ENCODE measurements at regions not wholly inside any gene's neighbourhood (a gene's known extent, or its start where the extent isn't known, plus 50 kb on each side); places are given as distances from the start of the nearest gene placed in this dataset.
"Not testable (repeated sequence)": the region's sequence is repeated elsewhere in the genome, so short reads cannot be mapped to it uniquely, and the experiment has no call there.

DNA sequence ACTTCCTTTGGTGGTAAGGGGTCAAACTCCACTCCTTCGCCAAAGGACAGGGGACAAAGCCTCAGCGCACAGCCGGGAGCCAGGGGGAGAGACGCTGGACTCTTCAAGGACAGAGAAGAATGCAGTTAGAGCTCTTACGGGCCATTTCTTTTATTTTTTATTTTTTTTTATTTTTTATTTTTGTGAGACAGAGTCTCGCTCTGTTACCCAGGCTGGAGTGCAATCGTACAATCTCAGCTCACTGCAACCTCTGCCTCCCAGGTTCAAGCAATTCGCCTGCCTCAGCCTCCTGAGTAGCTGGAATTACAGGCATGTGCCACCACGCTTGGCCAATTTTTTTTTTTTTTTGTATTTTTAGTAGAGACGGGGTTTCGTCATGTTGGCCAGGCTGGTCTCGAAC is 93.2 kb upstream of the RPH3AL start, which contains the start of gene RFLNB:
Gene RFLNB, minus strand, starts transcription at position 101 of the 400 bp plus-strand sequence.
- DNase-seq (ENCODE audit: low spot score), result not testable (repeated sequence)

DNA sequence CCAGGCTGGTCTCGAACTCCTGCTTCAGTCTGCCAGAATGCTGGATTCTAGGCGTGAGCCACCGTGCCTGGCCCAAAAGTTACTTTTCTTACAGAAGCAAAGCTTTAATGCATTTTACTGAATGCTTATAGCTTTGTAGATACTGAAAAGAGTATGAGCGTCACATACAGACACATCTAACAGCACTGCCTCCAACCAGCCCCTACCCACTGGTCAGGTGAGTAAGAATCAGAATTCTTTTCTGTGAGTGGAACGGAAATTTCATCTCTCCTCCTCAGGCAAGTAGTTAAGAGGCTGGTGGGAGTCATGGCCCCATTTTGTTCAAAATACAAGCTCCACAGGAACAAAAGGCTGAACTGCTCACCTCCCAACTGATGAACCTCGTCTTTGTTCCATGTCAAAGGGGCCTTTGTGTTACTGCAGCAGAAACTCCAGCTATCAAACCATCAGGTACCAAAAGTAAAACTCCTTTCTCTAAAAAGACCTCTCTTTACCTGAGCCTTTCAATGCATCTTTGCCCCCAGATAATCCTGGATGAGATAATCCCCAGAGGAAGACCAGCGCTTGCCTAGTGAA is 92.4 kb upstream of the RPH3AL start:
- DNase-seq (ENCODE audit: low spot score), result no peak

DNA sequence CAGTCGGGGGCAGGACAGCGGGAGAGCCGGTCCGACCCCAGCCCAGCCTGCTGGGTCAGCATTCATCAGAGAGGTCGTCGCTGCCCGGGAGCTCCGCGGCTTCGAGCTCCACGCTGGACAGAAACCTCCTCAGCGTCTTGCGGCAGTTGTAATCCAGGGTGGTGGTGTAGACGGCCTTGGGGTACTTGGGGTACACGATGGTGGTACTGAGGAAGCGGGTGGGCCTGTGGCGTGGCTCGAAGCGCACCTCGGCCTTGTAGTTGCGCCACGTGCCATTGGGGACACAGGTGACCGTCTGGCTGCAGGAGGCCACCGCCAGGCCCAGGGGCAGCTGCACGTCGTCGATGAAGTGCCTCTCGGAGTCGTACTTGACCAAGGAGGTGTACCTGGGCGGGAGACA is 90.5 kb upstream of the RPH3AL start:
- DNase-seq (ENCODE audit: low spot score), result no peak

DNA sequence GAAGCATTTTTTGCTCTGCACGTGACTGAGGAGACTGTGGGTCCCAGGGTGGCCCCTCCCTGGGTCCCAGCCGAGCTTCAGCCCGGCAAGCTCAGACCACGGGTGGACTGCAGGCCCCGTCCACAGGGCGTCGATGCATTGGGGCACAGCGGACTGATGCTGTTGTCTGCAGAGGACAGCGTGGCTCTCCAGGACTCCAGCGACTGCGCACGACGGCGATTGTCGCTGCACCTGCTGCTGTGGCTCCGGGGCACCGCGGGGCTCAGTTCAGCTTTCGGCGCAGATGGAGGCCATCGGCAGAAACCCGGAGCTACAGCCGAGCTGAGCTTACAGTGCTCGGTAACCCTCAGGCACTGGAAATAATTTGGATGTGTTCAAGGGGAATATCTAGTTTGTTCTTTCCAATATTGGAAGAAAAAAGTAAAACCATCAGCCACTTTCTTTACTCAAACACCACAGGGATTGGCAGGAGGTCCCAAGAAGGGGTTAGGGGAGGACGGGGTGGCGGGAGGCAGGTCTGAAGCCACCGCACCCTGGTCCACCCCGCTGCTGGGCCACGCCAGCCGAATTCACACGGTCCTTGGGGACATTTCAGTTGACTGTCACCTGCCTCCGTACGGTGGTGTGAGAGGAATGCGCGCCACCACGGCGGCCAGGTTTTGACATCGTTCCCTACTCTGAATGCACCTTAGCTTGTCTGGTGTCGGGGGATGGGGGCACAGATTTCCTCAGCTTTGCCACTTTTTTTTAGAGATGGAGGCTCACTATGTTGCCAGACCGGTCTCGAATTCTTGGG is 88.7 kb upstream of the RPH3AL start:
- DNase-seq (ENCODE audit: low spot score), result no peak

DNA sequence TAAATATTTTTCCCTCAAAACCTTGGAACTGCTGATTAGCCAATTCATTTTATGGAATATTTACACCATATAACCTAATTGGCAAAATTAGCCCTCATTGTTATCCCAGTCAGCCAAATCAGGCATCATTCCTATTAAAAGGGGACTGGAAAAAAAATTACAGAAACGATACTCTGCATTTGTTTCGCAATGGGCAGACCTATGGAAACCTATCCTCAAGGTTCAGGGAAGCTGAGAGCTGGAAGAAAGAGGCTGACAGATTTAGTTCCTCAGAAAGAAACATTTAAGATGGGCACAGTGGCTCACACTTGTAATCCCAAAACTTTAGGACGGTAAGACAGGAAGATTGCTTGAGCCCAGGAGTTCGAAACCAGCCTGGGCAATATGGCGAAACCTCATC is 85.6 kb upstream of the RPH3AL start:
- DNase-seq (ENCODE audit: low spot score), result no peak

DNA sequence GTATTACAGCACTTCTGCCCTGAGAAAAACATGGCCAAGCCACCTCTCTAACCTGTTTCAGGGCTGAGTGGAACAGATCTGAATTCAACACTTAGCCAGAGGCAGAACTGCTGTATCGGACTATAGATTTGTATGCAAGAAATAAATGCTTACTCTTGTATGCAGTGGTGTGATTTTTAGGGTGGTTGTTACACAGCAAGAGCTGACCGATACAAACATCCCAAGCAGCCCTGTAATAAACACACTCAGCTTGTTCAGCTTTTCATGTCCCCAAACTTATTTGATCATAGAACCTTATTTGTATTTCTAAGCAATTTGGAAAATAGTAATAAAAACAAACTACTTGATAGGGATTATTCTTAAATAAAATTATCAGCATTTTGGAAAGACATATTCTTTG is 84.9 kb upstream of the RPH3AL start:
- no peak for DNase-seq (ENCODE audit: low spot score)

DNA sequence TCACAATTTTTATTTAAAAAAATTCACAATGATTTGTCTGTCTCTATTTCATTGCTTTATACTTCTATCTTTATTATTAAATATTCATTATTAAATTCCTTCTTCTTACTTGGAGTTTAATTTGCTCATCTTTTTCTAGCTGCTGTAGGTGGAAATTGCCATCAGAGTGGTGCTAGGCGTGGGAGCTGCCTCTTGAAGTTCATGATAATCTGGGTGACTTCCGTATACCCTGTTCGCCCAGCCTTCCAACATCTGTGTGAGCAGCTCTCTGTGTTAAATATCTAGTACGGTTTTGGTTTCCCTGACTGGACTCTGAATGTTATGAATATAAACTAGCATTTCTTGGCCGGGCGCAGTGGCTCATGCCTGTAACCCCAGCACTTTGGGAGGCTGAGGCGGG is 84.0 kb upstream of the RPH3AL start:
- DNase-seq (ENCODE audit: low spot score), result no peak

DNA sequence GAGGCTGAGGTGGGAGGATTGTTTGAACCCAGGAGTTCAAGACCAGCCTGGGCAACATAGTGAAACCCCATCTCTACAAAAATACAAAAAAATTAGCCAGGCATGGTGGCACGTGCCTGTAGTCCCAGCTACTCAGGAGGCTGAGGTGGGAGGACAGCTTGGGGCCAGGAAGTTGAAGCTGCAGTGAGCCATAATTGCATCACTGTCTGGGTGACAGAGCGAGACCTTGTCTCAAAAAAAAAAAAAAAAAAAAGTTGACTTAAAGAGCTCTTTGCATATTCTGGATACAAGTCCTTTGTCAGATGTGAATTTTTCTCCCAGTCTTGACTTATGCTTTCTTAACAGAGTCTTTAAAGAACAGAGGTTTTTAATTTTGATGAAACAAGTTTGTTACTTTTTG is 79.9 kb upstream of the RPH3AL start:
- DNase-seq (ENCODE audit: low spot score), result not testable (repeated sequence)

DNA sequence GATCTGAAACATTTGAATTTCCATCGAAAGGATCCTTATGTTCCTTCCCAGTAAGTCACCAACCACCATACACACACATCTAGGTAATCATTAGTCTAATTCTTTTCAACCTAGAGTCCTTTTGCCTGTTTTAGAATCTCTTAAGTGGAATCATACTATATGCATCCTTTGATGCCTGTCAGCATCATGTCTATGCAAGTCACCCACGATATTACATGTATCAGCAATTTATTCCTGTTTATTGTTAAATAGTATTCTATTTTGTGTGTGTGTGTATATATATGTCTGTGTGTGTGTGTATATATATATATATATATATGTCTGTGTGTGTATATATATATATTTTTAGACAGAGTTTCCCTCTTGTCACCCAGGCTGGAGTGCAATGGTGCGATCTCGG is 78.9 kb upstream of the RPH3AL start:
- DNase-seq (ENCODE audit: low spot score), result no peak

DNA sequence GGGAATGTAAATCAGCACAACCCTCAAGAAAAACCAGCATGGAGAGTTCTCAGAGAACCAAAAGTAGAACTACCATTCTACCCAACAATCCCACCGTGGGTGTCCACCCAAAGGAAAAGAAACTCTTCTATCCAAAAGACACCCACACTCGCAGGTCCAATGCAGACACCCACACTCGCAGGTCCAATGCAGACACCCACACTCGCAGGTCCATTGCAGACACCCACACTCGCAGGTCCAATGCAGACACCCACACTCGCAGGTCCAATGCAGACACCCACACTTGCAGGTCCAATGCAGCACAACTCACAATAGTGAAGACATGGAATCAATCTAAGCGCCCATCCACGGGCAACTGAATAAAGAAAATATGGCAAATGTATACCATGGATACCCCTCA is 77.0 kb upstream of the RPH3AL start:
- no peak for DNase-seq (ENCODE audit: low spot score)

DNA sequence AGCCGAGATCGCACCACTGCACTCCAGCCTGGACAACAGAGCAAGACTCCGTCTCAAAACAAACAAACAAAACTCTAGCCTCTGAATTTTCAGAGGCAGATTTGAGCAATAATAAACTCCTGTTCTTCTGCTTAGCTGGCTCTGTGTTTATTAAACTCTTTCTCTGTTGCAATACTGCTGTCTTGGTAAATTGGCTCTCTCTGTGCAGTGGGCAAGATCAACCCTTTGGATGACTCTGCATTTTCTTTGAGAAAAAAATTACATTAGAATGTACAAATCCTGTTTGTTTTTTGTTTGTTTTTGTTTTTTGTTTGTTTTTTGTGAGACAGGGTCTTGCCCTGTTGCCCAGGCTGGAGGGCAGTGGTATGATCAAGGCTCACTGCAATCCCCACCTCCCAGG is 75.8 kb upstream of the RPH3AL start:
- no peak for DNase-seq (ENCODE audit: low spot score)

DNA sequence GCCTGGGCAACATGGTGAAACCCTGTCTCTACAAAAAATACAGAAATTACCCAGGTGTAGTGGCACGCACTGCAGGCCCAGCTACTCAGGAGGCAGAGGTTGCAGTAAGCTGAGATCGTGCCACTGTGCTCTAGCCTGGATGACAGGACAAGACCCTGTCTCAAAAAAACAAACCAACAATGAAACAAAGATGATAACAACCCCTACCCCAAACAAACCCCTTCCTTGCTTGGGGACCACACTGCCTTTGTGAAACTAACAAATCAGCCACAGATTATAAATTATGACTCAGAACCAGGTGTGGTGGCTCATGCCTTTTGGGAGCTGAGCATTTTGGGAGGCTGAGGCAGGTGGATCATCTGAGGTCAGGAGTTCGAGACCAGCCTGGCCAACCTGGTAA is 75.3 kb upstream of the RPH3AL start:
- no peak for DNase-seq (ENCODE audit: low spot score)

DNA sequence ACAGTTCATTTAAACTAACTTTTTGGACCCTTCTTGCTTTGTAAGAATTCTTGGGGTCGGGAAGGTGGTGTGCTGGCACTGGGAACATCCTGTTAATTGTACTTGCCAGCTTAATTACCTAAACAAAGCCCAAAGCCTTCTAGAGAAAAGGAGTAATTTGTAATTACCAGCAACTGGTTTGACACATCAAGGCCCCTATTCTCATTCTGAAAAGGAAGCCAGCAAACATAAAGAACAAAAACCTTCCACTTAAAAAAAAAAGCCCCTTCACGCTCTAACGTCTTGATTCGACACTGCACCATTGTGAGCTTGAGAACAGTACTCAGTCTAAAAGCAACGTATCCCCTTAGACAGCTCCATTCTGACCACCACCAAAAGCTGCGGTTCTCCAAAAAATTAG is 74.7 kb upstream of the RPH3AL start:
- no peak for DNase-seq (ENCODE audit: low spot score)

DNA sequence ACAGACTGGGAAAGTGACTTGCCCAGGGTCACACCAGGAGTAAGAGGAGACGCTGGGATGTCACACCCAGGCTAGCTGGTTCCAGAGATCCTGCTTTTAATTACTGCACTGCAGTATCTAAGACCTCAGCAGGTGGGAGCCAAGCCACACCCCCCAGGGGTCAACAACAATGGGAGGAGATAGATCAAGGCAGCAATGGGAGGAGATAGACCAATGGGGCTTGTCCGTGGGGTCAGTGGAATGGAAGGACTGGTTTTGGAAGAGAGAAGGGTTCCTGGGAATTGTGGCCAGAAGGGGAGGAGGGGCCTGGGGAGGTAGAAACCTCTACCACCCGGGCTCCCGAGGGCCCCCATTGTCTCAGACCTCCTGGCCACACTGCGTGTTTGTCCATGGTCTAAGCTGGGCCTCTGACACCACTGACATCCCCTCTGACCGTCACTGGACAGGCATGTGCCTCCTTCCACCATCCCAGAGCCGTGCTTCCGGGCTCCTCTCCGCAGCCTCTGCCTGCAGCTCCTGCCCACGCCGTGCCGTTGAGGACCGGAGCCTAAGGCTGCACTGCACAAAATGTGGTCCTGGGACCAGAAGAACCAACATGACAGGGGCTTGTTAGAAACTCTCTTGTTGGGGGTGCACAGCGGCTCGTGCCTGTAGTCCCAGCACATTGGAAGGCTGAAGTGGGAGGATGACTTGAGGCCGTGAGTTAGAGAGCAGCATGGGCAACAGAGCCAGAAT is 69.8 kb upstream of the RPH3AL start:
- DNase-seq (ENCODE audit: low spot score), result no peak

DNA sequence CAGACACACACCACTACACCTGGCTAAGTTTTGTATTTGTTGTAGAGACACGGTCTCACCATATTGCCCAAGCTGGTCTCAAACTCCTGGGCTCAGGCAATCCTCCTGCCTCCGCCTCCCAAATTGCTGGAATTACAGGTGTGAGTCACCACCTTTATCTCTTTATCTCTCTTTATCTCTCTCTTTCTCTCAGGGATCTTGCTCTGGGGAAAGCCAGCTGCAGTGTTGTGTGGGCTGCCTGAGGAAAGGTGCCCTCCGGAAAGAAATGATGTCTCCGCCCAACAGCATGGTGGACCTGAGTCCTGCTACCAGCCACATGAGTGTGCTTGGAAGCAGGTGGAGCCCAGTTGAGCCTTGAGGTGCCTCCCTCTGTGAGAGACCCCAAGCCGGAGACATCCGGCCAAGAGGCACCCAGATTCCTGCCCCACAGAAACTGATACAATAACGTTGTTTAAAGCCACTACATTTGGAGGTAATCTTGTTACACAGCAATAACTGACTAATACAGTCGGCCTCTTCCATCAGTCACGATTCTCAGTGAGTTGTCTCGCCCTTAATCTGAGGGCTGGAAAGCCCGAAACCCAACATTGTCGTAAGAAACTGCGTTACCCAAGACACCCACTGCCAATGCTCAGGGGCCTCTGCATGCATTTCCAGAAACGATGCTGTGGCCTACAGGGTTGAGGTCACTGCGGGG is 68.0 kb upstream of the RPH3AL start:
- DNase-seq (ENCODE audit: low spot score), result no peak

DNA sequence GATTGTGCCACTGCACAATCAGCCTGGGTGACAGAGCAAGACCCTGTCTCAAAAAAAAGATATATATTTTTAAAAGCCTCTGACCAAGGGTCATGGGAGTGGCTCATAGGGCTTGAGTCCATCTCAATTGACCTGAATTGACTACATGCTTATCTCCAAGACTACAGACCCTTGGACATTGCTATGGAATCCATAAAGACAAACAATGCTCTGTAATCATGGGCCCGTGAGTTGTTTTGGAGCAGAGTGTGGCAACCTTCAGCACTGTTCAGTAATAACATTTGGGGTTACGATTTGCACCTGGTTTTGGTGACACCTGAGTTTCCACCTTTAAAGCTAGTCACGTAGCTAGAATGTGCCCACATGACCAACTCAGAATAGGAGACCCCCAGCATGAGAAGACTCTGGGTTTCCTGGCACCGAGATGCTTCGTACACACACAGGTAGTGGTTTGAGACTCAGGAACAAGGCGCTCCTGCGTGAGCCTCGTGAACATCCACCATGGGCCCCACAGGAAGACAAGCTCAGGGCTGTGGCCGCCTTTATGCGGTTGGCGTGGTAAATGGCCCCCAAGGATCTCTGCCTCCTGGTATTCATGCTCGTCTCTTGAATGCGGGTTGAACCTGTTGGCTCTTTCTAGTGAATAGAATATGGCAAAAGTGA is 66.6 kb upstream of the RPH3AL start:
- no peak for DNase-seq (ENCODE audit: low spot score)

DNA sequence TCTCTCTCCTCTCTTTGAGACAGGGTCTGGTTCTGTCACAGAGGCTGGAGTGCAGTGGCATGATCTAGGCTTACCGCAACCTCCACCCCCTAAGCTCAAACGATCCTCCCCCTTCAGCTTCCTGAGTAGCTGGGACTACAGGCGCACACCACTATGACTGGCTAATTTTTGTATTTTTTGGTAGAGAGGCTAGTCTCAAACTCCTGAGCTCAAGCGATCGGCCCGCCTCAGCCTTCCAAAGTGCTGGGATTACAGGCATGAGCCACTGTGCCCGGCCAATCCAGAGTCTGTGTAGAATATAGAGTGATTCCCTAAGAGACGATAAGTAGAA is 65.8 kb upstream of the RPH3AL start:
- no peak for DNase-seq (ENCODE audit: low spot score)

DNA sequence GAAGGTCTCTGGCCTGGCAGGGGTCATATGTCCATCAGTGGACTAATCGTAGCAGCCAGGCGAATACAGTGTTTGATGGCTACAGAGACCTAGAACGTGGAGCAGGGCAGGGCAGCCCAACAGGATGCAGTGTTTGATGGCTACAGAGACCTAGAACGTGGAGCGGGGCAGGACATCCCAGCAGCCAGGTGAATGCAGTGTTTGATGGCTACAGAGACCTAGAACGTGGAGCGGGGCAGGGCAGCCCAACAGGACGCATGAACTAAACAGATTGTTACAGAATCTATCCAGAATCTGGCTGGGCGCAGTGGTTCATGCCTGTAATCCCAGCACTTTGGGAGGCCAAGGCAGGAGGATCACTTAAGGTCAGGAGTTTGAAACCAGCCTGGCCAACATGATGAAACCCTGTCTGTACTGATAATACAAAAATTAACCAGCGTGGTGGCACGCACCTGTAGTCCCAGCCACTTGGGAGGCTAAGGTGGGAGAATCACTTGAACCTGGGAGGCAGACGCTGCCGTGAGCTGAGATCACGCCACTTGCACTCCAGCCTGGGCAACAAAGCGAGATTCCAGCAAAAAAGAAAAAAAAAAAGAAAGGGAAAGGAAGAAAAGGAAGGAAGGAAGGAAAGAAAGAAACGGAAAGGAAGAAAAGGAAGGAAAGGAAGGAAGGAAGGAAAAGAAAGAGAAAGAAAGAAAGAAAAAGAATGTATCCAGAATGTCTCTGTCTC is 65.2 kb upstream of the RPH3AL start:
- no peak for DNase-seq (ENCODE audit: low spot score)

DNA sequence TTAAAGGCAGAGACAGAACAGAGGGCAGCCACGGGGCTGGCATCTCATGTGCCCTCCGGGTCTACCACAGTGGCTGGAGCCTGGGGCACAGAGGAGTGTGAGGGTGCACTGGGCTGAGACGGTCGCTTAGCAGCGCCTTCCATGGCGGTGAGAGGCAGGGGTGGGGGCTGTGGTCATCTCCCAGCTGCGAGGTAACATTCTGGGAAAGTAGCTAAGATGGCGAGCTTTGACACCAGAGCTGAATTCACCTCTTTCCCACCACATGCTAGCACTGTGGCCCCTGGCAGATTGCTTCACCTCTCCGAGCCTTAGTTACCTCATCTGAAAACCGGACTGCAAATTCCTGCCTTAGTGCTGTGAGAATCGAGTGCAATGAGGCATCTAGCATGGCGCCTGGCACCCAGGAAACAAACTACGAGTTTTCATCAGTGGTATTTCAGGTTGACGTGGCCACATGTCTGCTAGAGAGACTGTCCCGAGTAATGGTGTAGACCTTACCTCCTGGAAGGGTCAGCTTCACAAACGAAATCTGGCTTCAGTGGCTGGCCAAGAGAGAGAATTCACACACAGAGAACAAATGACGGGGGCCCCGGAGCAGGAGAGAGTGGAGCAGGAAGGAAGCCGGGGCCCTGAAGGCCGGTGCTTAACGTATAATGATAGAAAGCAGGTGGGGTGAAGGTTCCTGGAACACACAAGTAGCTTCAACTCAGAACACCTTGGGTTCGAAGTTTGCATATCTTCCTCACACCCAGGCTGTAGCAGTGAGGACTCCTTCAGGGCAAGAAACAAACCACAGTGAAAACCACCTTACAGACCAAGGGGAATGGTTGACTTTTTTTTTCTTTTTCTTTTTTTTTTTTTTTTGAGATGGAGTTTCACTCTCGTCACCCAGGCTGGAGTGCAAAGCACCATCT is 63.9 kb upstream of the RPH3AL start:
- no peak for DNase-seq (ENCODE audit: low spot score)

DNA sequence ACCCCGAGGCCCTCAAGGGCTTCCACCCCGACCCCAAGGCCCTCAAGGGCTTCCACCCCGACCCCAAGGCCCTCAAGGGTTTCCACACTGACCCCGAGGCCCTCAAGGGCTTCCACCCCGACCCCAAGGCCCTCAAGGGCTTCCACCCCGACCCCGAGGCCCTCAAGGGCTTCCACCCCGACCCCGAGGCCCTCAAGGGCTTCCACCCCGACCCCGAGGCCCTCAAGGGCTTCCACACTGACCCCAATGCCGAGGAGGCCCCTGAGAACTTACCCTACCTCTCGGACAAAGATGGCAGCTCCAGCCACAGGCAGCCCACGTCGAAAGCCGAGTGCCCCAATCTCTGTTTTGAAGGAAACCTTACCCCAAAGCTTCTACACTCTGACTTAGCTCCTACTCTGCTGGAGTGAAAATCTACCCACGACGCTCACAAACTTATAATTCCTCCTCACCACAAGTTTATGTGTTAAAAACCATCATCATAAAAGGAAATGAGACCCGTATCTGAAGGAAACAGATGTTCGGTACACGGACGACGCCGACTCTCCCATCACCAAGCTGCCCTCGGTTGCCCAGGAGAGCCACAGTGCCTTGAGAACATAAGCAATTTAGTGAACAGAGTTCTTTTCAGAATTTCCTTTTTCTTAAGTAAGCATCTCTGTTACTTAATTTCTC is 61.2 kb upstream of the RPH3AL start:
- no peak for DNase-seq (ENCODE audit: low spot score)

All from AG20443 (cell line).